SK-N-SH (cell line): ENCODE measurements at regions not wholly inside any gene's neighbourhood (a gene's known extent, or its start where the extent isn't known, plus 50 kb on each side); places are given as distances from the start of the nearest gene placed in this dataset.

Source experiments
- CTCF ChIP-seq: fragments of 200-600 bp; sonication (generic); IDR thresholded peaks from 2 replicates; pipeline ENCODE4 v1.6.1; 2017; ENCODE audit warnings: antibody characterized with exemption, mild to moderate bottlenecking, moderate library complexity
- EZH2phosphoT487 ChIP-seq: fragments of 200-600 bp; sonication (generic); IDR thresholded peaks from 2 replicates; pipeline ENCODE4 v1.6.1; 2017; ENCODE audit warnings: low read depth, mixed run types, mild to moderate bottlenecking, antibody characterized with exemption, moderate library complexity, borderline replicate concordance

GRCh38 chr3:20583648-20584047 is 397.6 kb upstream of the SGO1 start:
- TF ChIP-seq CTCF (no peak), EZH2phosphoT487 (no peak)
